ENCODE measurements at regions not wholly inside any gene's neighbourhood (a gene's known extent, or its start where the extent isn't known, plus 50 kb on each side); places are given as distances from the start of the nearest gene placed in this dataset.
"Not testable (repeated sequence)": the region's sequence is repeated elsewhere in the genome, so short reads cannot be mapped to it uniquely, and the experiment has no call there.

DNA sequence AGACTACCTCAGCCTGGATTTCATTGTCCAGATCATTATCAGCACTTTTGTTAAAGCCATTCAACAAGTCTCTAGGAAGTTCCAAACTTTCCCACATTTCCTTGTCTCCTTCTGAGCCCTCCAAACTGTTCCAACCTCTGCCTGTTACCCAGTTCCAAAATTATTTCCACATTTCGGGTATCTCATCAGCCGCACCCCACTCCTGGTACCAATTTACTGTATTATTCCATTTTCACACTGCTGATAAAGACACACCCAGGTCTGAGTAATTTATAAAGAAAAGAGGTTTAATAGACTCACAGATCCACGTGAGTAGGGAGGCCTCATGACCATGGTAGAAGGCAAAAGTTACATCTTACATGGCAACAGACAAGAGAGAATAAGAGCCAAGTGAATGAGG lies 1198.3 kb upstream of the ALCAM start:
- H3K4me3 ChIP-seq (ENCODE audit: low read length): no peak overlapping the region
- TF ChIP-seq ZNF274 (IDR thresholded peaks at IDR 0.05; ENCODE audit: low read depth, low read length): no peak

DNA sequence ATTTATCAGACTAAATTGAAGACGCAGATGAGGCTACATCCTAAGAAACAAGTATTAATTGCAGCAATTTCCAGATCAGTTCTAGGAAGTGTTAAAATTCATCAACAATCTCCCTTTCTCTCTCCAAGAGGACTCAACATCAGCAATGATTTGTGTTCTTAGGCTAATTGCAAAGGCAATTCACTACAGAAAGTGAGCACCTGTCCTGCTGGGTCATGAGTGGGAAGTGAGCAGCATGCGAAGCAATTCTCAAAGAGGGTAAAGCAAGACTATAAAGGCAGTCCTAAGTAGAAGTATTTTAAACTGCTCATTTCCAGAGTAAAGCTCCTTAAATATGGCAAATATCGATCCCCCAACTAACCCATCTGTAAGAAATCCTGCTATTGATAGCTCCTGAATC lies 1191.0 kb upstream of the ALCAM start:
- H3K4me3 ChIP-seq (ENCODE audit: low read length): no peak overlapping the region
- no peak for TF ChIP-seq ZNF274 (IDR thresholded peaks at IDR 0.05; ENCODE audit: low read depth, low read length)

DNA sequence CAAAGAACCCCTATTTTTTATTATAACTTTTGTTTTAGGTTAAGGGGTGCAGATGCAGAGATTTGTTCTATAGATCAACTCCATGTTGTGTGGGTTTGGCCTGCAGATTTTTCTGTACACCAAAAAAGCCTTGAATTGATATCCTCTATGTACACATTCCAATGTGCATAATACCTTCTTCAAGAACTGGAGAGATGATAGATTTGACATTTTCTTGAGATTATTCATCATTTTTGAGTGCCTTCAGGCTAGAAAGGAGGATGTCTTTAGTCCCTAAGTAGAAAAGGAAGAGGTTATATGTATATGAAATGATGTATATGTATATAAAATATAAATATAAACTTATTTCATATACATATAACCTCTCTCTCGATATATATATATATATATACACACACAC lies 1190.0 kb upstream of the ALCAM start:
- no peak for TF ChIP-seq ZNF274 (IDR thresholded peaks at IDR 0.05; ENCODE audit: low read depth, low read length)
- no peak overlapping the region for H3K4me3 ChIP-seq (ENCODE audit: low read length)

DNA sequence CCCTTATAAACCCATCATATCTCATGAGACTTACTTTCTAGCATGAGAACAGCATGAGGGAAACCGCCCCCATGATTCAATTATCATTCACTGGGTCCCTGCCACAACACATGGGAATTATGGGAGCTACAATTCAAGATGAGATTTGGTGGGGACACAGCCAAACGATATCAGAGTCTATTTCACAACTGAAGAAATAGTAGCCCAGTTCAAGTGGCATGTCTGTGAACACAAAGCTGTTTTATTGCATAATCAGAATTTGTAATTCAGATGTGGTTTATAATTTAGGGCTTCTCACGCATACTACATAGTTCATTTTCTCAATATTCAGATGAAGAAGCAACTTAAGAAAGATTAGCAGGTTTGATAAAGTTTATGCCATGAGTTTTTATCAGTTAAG lies 1188.0 kb upstream of the ALCAM start:
- TF ChIP-seq ZNF274 (IDR thresholded peaks at IDR 0.05; ENCODE audit: low read depth, low read length): no peak

DNA sequence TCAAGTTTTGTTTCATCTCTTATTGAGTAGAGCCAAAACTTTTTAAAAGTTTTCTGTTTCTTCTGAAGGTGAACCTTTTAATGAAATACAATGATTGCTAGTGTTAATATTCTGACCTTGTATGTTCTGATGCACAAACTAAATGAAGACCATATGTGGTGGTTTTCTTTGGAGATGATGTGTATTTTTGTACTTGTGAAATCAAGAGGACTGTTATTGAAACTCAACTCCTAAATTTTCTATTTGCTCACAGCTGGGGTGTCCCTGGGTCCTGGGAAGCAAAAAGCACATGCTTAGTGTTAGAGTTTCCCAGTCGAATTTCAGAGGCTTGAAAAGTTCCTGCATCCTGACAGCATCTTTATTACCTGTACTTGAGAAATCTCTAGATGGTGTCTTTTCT lies 1185.8 kb upstream of the ALCAM start:
- H3K4me3 ChIP-seq (ENCODE audit: low read length): no peak overlapping the region
- TF ChIP-seq ZNF274 (IDR thresholded peaks at IDR 0.05; ENCODE audit: low read depth, low read length): no peak

More for the DNA sequence above, 1188.0 kb upstream of the ALCAM start:
- no peak overlapping the region for H3K4me3 ChIP-seq (ENCODE audit: low read length)

DNA sequence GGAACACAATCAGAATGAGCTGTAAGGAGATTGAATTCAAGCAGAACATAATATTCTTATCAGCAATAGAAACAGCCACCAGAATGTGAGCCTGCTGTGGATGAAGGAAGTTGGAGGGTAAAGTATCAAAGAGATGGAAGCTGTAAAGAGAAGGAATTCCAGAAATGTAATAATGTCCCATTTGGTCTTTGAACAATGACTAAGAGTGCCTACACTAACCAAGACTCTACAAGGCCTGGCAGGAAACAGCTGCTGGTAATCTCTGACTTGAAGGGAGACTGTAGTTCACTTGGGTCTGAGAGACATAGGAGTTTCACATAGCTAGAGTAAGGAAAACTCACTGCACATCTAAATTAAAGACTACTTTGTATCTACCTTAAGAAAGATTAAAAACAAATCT lies 1176.0 kb upstream of the ALCAM start:
- no peak overlapping the region for H3K4me3 ChIP-seq (ENCODE audit: low read length)
- TF ChIP-seq ZNF274 (IDR thresholded peaks at IDR 0.05; ENCODE audit: low read depth, low read length): no peak

DNA sequence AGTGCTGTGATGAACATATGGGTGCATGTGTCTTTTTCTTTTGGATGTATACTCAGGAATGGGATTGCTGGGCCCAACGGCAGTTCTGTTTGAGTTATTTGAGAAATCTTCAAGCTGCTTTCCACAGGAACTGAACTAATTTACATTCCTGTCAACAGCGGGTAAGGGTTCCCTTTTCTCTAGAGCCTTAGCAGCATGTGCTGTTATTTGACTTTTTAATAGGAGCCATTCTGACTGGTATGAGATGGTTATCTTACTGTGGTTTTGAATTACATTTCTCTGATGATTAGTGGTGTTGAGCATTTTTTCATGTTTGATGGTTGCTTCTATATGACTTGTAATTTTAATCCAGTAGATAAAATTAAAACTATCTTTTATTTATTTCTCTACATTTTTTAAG lies 1168.6 kb upstream of the ALCAM start:
- no peak for TF ChIP-seq ZNF274 (IDR thresholded peaks at IDR 0.05; ENCODE audit: low read depth, low read length)
- no peak overlapping the region for H3K4me3 ChIP-seq (ENCODE audit: low read length)

DNA sequence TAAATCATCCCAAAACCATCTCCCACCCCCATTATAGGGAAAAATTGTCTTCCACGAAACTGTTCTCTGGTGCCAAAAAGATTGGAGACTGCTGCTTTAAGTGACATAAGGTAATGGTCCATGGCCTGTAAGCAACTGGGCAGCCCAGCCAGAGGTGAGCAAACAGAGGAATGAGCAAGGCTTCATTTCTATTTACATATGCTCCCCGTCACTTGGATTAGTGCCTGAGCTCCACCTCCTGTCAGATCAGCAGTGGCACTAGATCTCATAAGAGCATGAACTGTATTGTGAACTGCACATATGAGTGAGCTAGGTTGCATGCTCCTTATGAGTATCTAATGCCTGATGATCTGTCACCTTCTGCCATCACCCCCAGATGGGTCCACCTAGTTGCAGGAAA lies 1159.8 kb upstream of the ALCAM start:
- H3K4me3 ChIP-seq (ENCODE audit: low read length): no peak overlapping the region
- TF ChIP-seq ZNF274 (IDR thresholded peaks at IDR 0.05; ENCODE audit: low read depth, low read length): no peak

DNA sequence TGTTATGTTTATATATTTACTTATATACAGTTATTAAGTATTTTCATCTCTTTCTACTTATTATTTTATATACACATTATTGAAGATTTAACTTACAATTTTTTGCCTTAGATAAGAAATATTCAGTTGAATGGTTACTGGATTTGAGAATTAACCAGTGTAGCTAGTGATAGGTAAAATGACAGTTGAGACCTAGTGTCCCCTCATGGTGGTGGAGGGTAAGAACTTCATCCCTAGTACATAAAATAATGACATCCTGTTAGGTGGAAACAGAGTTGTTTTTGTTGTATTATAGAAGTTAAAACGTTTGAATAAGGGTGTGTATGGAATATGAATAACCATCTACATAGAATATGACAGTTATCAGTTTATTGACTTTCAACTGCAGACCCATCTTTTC lies 1152.4 kb upstream of the ALCAM start:
- H3K4me3 ChIP-seq (ENCODE audit: low read length): no peak overlapping the region
- TF ChIP-seq ZNF274 (IDR thresholded peaks at IDR 0.05; ENCODE audit: low read depth, low read length): no peak

DNA sequence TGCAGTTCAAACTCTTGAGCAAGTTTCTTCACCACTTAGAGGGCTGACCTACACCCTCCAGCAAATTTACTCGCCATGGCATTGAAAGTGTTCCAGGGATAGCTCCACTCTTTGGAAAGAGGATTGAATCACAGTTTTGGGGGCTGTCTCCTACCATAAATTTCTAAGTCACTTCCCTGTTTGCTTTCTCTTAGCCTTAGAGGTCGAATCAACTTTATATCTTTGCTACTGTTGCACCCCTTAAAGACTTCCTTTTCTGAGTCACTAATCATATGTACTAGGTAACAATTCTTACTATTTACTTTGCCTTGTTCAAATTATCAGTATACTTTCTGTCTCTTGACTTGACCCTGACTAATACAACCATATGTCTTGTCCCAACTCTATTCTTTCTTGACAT lies 1151.8 kb upstream of the ALCAM start:
- no peak for TF ChIP-seq ZNF274 (IDR thresholded peaks at IDR 0.05; ENCODE audit: low read depth, low read length)
- no peak overlapping the region for H3K4me3 ChIP-seq (ENCODE audit: low read length)

DNA sequence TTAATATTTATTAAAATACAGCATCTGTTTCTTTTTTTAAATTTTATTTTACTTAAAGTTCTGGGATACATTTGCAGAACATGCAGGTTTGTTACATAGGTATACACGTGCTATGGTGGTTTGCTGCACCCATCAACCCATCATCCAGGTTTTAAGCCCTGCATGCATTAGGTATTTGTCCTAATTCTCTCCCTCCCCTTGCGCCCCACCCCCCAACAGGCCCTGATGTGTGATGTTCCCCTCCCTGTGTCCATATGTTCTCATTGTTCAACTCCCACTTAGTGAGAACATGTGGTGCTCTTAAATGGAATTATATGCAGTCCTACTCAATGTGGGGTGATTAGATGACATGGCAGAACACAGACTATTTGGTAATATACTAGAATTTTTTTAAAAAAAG lies 1147.7 kb upstream of the ALCAM start:
- not testable (repeated sequence) for H3K4me3 ChIP-seq (ENCODE audit: low read length)

DNA sequence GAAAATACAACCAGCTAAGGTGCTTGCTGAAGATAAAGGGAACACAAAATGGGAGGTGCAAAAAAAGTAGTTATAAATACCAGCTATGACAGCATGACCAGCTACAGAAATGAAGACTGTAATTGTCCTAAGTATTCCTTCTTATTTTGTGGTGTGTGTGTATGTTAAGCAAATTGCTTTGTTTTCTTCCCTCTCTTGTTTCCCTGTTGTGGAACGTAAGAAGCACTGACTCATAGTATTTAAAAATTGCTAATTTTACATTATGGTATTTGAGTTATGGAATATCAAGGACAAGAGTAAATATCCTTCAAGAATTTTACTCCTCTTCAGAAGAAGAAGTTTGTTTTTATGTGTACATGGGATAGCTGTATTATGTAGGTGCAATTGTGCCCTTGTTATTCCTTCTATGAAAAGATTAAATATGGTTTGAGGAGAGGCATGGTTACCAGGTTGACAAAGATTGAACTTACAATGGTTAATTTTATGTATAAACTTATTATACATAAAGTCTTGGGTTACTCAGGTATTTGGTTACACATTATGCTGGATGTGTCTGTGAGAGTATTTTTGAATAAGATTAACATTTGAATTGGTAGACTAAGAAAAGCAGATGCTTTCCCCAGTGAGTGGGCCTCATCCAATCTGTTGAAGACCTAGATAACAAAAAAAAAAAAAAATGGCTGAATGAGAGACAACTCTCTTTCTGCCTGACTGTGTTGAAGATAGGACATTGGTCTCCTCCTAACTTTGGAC lies 1132.1 kb upstream of the ALCAM start:
- no peak overlapping the region for H3K4me3 ChIP-seq (ENCODE audit: low read length)
- no peak for TF ChIP-seq ZNF274 (IDR thresholded peaks at IDR 0.05; ENCODE audit: low read depth, low read length)

DNA sequence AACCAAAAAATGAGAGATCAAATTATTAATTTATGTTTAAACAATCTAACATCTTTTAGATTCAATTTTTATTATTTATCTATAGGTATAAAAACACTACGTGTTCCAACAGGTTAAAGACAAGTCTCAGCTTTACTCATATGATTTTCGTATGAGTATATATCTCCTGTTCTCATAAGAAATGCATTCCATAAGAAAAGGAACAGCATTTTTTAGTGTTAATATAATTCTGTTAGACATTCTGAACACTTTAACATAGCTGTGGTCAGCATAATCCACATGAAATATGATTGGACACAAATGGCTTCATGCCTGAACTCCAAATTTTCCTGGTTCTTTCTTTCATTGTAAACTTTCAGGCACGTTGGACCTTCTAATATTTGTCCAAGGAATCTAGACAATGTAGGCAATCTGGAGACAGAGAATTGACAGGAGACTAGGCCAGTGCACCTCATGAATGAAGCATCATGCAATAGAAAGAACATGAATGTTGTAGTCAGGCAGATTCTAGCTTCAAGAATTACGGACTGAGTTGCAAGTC lies 1122.0 kb upstream of the ALCAM start:
- no peak for TF ChIP-seq ZNF274 (IDR thresholded peaks at IDR 0.05; ENCODE audit: low read depth, low read length)
- no peak overlapping the region for H3K4me3 ChIP-seq (ENCODE audit: low read length)

DNA sequence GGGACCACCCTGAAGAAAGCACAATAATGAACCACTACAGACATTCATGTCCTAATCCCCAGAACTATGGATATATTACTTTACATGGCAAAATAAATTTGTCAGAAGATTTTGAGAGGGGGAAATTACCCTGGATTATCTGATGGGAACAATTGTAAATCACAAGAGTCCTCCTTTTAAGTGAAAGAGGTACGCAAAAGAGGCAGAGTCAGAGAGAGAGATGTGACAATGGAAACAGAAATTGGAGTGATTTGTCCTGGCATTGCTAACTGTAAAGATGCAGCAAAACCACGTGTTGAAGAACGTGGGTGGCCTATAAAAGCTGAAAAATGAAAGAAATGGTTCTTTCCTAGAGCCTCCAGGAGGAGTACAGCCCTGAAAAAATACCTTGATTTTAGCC lies 1121.4 kb upstream of the ALCAM start:
- no peak for TF ChIP-seq ZNF274 (IDR thresholded peaks at IDR 0.05; ENCODE audit: low read depth, low read length)

DNA sequence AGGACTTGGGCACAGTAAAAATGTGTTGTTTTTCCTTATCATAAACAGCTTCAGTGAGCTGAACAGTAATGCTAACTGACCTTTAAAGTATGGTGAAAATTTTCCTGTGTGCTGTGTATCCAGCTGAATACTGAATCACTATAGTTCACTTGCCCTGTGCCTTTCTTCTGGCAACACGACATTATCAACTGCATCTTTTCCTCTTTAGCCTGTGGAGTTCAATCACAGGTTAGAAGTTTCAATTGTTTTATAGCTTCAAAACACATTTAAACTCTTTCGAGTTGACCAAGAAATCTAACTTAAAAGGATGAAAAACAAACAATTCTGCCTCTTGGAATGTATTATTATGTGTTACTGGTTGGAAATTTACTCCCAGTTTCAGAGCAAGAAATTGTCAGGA lies 1120.7 kb upstream of the ALCAM start:
- TF ChIP-seq ZNF274 (IDR thresholded peaks at IDR 0.05; ENCODE audit: low read depth, low read length): no peak
- no peak overlapping the region for H3K4me3 ChIP-seq (ENCODE audit: low read length)

More for the DNA sequence above, 1121.4 kb upstream of the ALCAM start:
- no peak overlapping the region for H3K4me3 ChIP-seq (ENCODE audit: low read length)

DNA sequence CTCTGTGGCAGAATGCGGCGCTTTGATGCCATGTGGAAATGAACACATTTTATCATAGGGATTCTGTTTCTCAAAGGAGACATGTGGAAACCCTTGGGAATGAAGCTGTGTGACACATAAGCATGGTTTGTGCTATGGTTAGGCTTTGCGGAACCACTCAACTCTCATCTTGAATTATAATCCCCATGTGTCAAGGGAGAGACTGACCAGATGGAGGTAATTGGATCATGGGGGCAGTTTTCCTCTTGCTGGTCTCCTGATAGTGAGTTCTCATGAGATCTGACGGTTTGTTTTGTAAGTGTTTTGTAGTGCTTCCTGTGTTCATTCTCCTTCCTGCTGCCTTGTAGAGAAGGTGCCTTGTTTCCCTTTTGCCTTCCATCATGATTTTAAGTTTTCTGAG lies 1109.2 kb upstream of the ALCAM start:
- TF ChIP-seq ZNF274 (IDR thresholded peaks at IDR 0.05; ENCODE audit: low read depth, low read length): no peak
- H3K4me3 ChIP-seq (ENCODE audit: low read length): no peak overlapping the region

All from GM08714 (cell line).